Activated B cell treated with CpG ODN at 0.5 μM for 24 hours (primary cell): ENCODE measurements at regions not wholly inside any gene's neighbourhood (a gene's known extent, or its start where the extent isn't known, plus 50 kb on each side); places are given as distances from the start of the nearest gene placed in this dataset.

Source experiments
- ATAC-seq: fragments of 200-7000 bp; cut with Tn5 transposase; one replicate; pipeline ENCODE4 v1.10.0; 2021; ENCODE audit warnings: low read depth, mild to moderate bottlenecking, moderate library complexity
- CTCF ChIA-PET: fragments of 350-600 bp; sonication (Branson Sonifier 250); formaldehyde crosslinking; loops from one replicate; lab custom pipeline; 2021; ENCODE audit warnings: antibody characterized with exemption; lab: Charles Lee
- POLR2A ChIA-PET: fragments of 350-600 bp; sonication (Branson Sonifier 250); formaldehyde crosslinking; loops from one replicate; lab custom pipeline; 2021; ENCODE audit warnings: antibody characterized with exemption; lab: Charles Lee
- DNase-seq: peaks from one replicate; pipeline ENCODE4 v3.0.0; 2022
- H3K27ac Mint-ChIP-seq: one replicate; pipeline ENCODE4 v1.8.0; 2020; ENCODE audit warnings: mixed read lengths
- H3K27me3 Mint-ChIP-seq: one replicate; pipeline ENCODE4 v1.8.0; 2021; ENCODE audit warnings: mixed read lengths
- H3K36me3 Mint-ChIP-seq: one replicate; pipeline ENCODE4 v1.8.0; 2021; ENCODE audit warnings: low read depth, mixed read lengths
- H3K4me1 Mint-ChIP-seq: one replicate; pipeline ENCODE4 v1.8.0; 2021; ENCODE audit warnings: mixed read lengths
- H3K4me3 Mint-ChIP-seq: one replicate; pipeline ENCODE4 v1.8.0; 2020; ENCODE audit warnings: mild to moderate bottlenecking, mixed read lengths
- H3K9me3 Mint-ChIP-seq: one replicate; pipeline ENCODE4 v1.8.0; 2020; ENCODE audit warnings: mixed read lengths
- intact Hi-C: fragments of 100-400 bp; cut with micrococcal nuclease; formaldehyde crosslinking; loops from one replicate; pipeline ENCODE4 v1.15.1; 2024
- TF ChIP-seq, protein P1 (sequence below): fragments of 200-600 bp; IDR thresholded peaks from one replicate; pipeline ENCODE4 v1.8.0; 2022; ENCODE audit warnings: antibody characterized with exemption, mild to moderate bottlenecking

DNA sequence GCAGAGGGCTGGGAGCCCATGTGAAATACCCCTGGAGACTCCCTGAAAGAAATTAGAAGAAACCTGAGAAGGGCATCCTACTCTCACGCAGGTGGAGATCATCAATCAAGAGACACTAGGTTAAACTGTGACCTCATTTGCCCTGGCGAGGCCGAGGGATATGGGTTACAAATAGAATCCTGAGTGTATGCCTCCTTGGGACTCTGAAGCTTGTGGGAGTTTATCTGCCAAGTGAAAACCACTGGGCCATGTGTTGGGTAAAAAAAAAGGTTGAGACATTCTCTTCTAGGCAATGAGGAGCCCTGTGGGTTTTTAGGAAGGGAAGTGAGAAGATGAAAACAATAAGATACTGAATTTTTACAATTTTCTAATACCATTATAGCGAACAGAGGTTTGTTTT lies 160.7 kb upstream of the ARID2 start:
- ChIA-PET CTCF (no interaction called here), POLR2A (no interaction called here)
- DNase-seq (no peak), ATAC-seq (no peak)
- Mint-ChIP-seq H3K4me1 (no peaks in the 10 kb centered on the region), H3K9me3 (no peaks in the 10 kb centered on the region), H3K27me3 (no peaks in the 10 kb centered on the region), H3K27ac (no peak overlapping the region), H3K4me3 (no peak overlapping the region), H3K36me3 (no peaks in the 10 kb centered on the region)
- TF ChIP-seq, protein P1, sequence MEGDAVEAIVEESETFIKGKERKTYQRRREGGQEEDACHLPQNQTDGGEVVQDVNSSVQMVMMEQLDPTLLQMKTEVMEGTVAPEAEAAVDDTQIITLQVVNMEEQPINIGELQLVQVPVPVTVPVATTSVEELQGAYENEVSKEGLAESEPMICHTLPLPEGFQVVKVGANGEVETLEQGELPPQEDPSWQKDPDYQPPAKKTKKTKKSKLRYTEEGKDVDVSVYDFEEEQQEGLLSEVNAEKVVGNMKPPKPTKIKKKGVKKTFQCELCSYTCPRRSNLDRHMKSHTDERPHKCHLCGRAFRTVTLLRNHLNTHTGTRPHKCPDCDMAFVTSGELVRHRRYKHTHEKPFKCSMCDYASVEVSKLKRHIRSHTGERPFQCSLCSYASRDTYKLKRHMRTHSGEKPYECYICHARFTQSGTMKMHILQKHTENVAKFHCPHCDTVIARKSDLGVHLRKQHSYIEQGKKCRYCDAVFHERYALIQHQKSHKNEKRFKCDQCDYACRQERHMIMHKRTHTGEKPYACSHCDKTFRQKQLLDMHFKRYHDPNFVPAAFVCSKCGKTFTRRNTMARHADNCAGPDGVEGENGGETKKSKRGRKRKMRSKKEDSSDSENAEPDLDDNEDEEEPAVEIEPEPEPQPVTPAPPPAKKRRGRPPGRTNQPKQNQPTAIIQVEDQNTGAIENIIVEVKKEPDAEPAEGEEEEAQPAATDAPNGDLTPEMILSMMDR: no peak
- intact Hi-C loops: no loop called here

- no peak overlapping the region for H3K4me3 Mint-ChIP-seq
- TF ChIP-seq, protein P1: no peak
- H3K4me1 Mint-ChIP-seq: peaks cover 14% of the 10 kb centered on the region
- CTCF ChIA-PET: no interaction called here
- ATAC-seq (no peak), DNase-seq (no peak)
- no peak overlapping the region for H3K27ac Mint-ChIP-seq
- H3K9me3 Mint-ChIP-seq: no peaks in the 10 kb centered on the region
- H3K36me3 Mint-ChIP-seq: no peaks in the 10 kb centered on the region
- intact Hi-C loops: loop anchor here (10.0 kb wide), 1 partner anchor 356 kb away; the partner anchor contains the start of gene ANO6
- no peaks in the 10 kb centered on the region for H3K27me3 Mint-ChIP-seq
- POLR2A ChIA-PET: no interaction called here
Measured at GRCh38 chr12:45570501-45570900, 159.0 kb upstream of the ARID2 start.

DNA sequence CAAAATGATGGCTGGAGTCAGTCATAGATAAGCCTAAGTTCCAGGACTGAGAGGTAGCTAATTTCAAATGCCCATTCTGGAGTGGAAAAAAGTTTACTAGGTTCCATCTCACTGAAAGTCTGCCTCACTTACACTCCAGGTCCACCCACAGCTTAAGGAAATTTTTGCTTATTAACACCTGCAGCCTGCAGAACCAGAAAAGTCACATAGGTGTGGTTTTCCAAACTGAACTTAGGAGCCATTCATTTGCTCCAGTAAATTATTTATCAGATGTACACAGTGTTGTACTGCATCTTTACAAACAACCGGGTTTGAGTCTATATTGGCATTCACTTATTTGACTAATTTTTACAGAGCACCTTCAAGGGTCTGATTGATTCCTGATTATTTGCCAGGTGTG lies 157.4 kb upstream of the ARID2 start:
- Mint-ChIP-seq H3K36me3 (no peaks in the 10 kb centered on the region), H3K9me3 (no peaks in the 10 kb centered on the region), H3K4me3 (no peak overlapping the region), H3K27me3 (no peaks in the 10 kb centered on the region), H3K27ac (no peak overlapping the region), H3K4me1 (peaks cover 30% of the 10 kb centered on the region)
- DNase-seq (no peak), ATAC-seq (no peak)
- POLR2A ChIA-PET: interaction anchor here (1.3 kb wide), 1 partner anchor 155 kb away, joined by 3 read pairs; no protein-coding TSS in a partner anchor
- TF ChIP-seq, protein P1: no peak
- CTCF ChIA-PET: interaction anchor here (1.1 kb wide), 1 partner anchor 28 kb away, joined by 3 read pairs; no protein-coding TSS in a partner anchor
- intact Hi-C loops: loop anchor here (10.0 kb wide), 1 partner anchor 357 kb away; the partner anchor contains the start of gene ANO6

DNA sequence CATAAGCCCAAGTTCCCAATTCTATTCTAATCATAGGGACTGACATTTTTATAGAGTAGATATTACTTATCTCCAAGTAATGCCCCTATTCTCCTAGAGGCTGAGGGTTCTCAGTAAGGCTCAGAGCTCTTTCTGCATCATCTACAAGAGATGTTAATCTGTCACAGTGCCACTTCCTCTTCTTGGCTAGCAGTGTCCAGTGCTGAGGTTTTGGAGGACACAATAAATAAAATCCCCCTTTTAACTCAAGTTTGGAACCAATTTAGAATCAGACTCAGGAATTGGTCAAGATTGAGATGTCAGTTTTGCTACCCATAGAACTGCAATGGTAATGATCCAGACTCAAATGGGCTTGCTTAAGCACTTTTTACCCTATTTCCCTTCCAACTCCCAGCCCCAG lies 154.1 kb upstream of the ARID2 start:
- TF ChIP-seq, protein P1: no peak
- Mint-ChIP-seq H3K4me1 (peaks cover 44% of the 10 kb centered on the region), H3K9me3 (no peaks in the 10 kb centered on the region), H3K4me3 (no peak overlapping the region), H3K36me3 (no peaks in the 10 kb centered on the region), H3K27me3 (no peaks in the 10 kb centered on the region), H3K27ac (peak overlapping the region; percentile 78)
- DNase-seq (no peak), ATAC-seq (no peak)
- POLR2A ChIA-PET: interaction anchor here (0.6 to 2.3 kb wide), 2 partner anchors 29 to 153 kb away, joined by 3 to 19 read pairs; partner anchors contain the start of gene ARID2
- intact Hi-C loops: loop anchor here (5.0 to 10.0 kb wide), 2 partner anchors 37 to 361 kb away; partner anchors contain the start of gene ANO6
- CTCF ChIA-PET: interaction anchor here (1.0 kb wide), 2 partner anchors 32 to 151 kb away, joined by 3 read pairs; no protein-coding TSS in a partner anchor

DNA sequence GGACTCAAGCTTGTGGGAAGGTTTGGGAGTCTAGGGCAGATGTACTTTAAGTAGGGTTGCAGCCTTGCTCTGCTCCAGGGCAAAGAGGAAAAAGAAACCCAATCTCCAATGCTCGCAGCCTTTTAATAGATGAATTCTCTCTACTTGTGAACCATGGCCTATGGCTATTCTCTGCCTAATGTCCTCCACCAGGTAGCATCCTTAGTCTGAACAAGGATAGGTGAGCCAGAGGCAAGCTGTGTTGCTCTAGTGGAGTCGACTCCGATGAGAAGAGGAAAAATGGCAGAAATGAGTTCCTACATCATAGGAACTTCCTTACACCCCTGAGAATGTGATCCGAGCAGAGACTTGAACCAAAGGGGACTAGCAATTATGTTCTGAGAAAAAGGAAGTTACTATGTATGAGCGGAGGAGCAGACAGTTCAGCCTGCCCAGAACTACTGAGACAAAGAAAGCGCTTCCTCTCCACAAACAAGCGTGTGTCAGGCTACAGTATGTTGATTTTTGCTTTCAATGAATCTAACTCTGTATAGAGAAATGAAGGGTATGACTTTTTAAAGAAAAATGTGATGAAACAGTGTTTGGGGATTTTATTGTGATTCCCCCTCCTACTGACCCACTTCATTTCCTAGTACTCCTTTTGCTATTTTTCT lies 153.6 kb upstream of the ARID2 start:
- no peak for DNase-seq
- ChIA-PET CTCF (interaction anchor here (1.0 kb wide), 1 partner anchor 150 kb away, joined by 3 read pairs; no protein-coding TSS in a partner anchor), POLR2A (interaction anchor here (2.3 kb wide), 1 partner anchor 153 kb away, joined by 19 read pairs; the partner anchor contains the start of gene ARID2)
- Mint-ChIP-seq H3K27me3 (no peaks in the 10 kb centered on the region), H3K9me3 (peaks cover 1% of the 10 kb centered on the region), H3K4me1 (peaks cover 44% of the 10 kb centered on the region), H3K27ac (peak overlapping the region; percentile 78), H3K4me3 (peak overlapping the region; percentile 61), H3K36me3 (no peaks in the 10 kb centered on the region)
- intact Hi-C loops: loop anchor here (1.0 to 10.0 kb wide), 4 partner anchors 31 to 361 kb away; partner anchors contain the start of gene ANO6
- TF ChIP-seq, protein P1: no peak
- ATAC-seq: peak; percentile 76
